C4-2B (cell line): ENCODE measurements at regions not wholly inside any gene's neighbourhood (a gene's known extent, or its start where the extent isn't known, plus 50 kb on each side); places are given as distances from the start of the nearest gene placed in this dataset.

ENCODE experiments used
- H3K27ac ChIP-seq: fragments of 450-650 bp; 2 replicates; pipeline ENCODE4 v1.5.1; 2017
- ZFX ChIP-seq: fragments of 450-650 bp; IDR thresholded peaks from 2 replicates; pipeline ENCODE4 v1.6.1; 2017
- TF ChIP-seq, protein P1 (sequence below): fragments of 450-650 bp; conservative IDR thresholded peaks from 2 replicates; pipeline ENCODE4 v1.5.1; 2017; ENCODE audit warnings: mild to moderate bottlenecking

- H3K27ac ChIP-seq = no peak overlapping the region
- no peak for TF ChIP-seq ZFX
- TF ChIP-seq, protein P1, sequence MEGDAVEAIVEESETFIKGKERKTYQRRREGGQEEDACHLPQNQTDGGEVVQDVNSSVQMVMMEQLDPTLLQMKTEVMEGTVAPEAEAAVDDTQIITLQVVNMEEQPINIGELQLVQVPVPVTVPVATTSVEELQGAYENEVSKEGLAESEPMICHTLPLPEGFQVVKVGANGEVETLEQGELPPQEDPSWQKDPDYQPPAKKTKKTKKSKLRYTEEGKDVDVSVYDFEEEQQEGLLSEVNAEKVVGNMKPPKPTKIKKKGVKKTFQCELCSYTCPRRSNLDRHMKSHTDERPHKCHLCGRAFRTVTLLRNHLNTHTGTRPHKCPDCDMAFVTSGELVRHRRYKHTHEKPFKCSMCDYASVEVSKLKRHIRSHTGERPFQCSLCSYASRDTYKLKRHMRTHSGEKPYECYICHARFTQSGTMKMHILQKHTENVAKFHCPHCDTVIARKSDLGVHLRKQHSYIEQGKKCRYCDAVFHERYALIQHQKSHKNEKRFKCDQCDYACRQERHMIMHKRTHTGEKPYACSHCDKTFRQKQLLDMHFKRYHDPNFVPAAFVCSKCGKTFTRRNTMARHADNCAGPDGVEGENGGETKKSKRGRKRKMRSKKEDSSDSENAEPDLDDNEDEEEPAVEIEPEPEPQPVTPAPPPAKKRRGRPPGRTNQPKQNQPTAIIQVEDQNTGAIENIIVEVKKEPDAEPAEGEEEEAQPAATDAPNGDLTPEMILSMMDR = no peak
These were observed 381.8 kb upstream of the POU3F3 start for GRCh38 chr2:104472076-104472475.

DNA sequence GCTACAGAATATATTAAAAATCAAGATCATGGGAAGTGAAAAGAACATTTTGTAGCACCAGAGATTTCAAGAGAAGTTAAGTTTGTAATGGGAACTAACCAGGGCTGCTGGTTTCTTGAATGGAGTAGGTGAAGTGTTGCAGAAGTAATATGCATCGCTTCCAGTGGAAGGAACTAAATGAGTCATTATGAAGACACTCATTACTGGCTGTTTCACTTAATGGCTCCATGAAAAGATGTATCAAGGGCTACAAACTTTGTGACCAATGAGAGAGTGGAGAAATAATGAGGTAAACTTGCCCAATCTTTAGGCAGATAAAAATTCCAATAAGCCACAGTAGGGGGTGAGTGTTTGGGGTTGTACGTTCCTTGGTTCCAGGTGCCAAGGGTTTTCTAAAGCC is 380.4 kb upstream of the POU3F3 start:
- no peak overlapping the region for H3K27ac ChIP-seq
- no peak for TF ChIP-seq ZFX
- TF ChIP-seq, protein P1 = no peak

- TF ChIP-seq, protein P1 = no peak
- TF ChIP-seq ZFX = no peak
- no peak overlapping the region for H3K27ac ChIP-seq
These were observed 379.2 kb upstream of the POU3F3 start for GRCh38 chr2:104474716-104475115.

GRCh38 chr2:104476075-104476474 is 377.8 kb upstream of the POU3F3 start:
- TF ChIP-seq ZFX = no peak
- TF ChIP-seq, protein P1 = no peak

DNA sequence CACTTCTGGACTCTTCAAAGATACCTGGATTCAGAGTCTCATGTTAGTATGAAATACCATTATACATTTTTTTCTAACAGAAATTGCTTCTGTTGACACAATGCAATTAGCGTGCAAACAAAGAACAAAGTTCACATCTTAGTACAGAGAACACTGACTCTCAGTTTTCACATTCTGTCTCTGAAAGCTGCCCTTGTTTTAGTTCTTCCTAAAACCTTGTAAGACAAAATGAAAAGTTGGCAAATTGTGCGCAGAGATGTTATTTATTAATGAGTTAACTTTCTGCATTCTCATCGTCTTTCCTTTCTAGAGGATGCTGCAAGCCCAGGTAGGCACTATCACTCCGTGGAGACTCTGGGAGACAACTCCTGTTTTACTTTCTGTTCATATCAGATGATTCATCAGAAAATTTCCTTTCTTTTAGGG is 377.3 kb upstream of the POU3F3 start:
- H3K27ac ChIP-seq = no peak overlapping the region
- TF ChIP-seq ZFX = no peak
- TF ChIP-seq, protein P1 = no peak

More at GRCh38 chr2:104476075-104476474, 377.8 kb upstream of the POU3F3 start:
- H3K27ac ChIP-seq = no peak overlapping the region

DNA sequence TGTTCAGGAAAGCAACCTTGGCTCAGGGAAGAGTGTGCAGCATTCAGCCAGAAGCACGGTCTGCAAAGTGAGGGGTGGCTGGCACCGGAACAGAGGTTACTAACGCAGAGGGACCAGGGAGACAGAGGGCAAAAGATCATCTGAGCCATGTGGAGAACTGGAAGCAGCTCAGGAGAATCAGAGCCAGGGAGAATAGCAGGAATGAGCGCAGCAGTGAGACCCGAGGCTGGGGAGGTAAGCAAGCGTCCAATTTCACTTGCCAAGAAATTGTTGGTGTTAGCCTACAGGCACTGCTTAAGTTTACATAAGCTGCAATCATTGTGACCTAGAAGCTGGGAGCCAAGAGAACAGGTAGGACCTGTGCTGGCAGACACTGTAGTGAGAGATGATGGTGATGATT is 372.6 kb upstream of the POU3F3 start:
- H3K27ac ChIP-seq = no peak overlapping the region
- TF ChIP-seq ZFX = no peak
- TF ChIP-seq, protein P1 = no peak

DNA sequence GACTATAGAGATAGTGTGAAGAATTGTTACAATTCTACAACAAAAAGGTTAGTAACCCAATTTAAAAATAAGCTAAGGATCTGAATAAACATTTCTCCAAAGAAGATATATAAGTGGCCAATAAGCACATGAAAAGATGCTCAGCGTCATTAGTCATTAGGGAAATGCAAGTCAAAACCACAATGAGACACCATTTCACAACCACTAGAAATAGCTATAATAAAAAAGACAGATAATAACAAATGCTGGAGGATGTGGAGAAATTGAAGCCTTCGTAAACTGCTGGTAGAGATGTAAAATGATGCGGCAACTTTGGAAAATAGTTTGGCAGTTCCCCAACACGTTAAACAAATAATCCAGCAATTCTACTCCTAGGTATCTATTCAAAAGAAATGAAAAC is 366.5 kb upstream of the POU3F3 start:
- no peak for TF ChIP-seq ZFX
- TF ChIP-seq, protein P1 = no peak
- no peak overlapping the region for H3K27ac ChIP-seq
